Loucy (cell line): ENCODE measurements at regions not wholly inside any gene's neighbourhood (a gene's known extent, or its start where the extent isn't known, plus 50 kb on each side); places are given as distances from the start of the nearest gene placed in this dataset.

Experiments
- CTCF ChIP-seq: fragments of 200-600 bp; sonication (generic); conservative IDR thresholded peaks from 2 replicates; pipeline ENCODE4 v1.5.1; 2014; ENCODE audit warnings: mild to moderate bottlenecking, antibody characterized with exemption, low read length
- EZH2phosphoT487 ChIP-seq: fragments of 200-600 bp; IDR thresholded peaks from 2 replicates; pipeline ENCODE4 v1.6.1; 2018; ENCODE audit warnings: antibody characterized with exemption, mild to moderate bottlenecking, moderate library complexity, borderline replicate concordance

- TF ChIP-seq CTCF (no peak), EZH2phosphoT487 (no peak)
Observed at GRCh38 chr4:110878413-110878812, 255.5 kb upstream of the PITX2 start.
